ENCODE measurements at regions not wholly inside any gene's neighbourhood (a gene's known extent, or its start where the extent isn't known, plus 50 kb on each side); places are given as distances from the start of the nearest gene placed in this dataset.

GRCh38 chr18:14974088-14974487, 226.1 kb downstream of the ANKRD30B start:
- TF ChIP-seq MYC (IDR thresholded peaks at IDR 0.05; ENCODE audit: low read depth, low read length) (no peak), CTCF (IDR thresholded peaks at IDR 0.05; ENCODE audit: low read depth, low read length) (no peak), POLR2A (IDR thresholded peaks at IDR 0.05; ENCODE audit: extremely low read depth, insufficient read length) (no peak)

Measured in NB4 (cell line).